Mesenchymal stem cell (in vitro differentiated cells and primary cell): ENCODE measurements at regions not wholly inside any gene's neighbourhood (a gene's known extent, or its start where the extent isn't known, plus 50 kb on each side); places are given as distances from the start of the nearest gene placed in this dataset.

Source experiments
- DNase-seq: peaks from one replicate; pipeline ENCODE4 v3.0.0-alpha.2; 2013
- H2AFZ ChIP-seq: one replicate; pipeline ENCODE4 v1.6.1; 2013; ENCODE audit warnings: low read depth, mild to moderate bottlenecking, control low read depth, inconsistent platforms, low read length, moderate library complexity
- H2AK5ac ChIP-seq: 2 replicates; pipeline ENCODE4 v1.6.1; 2013; ENCODE audit warnings: low read length, moderate library complexity, mild to moderate bottlenecking, inconsistent platforms; ENCODE audit not compliant: severe bottlenecking
- H2BK120ac ChIP-seq: one replicate; pipeline ENCODE4 v1.6.1; 2013; ENCODE audit warnings: low read depth, mild to moderate bottlenecking, inconsistent platforms, low read length, moderate library complexity
- H2BK12ac ChIP-seq, 2 experiments: one replicate each; pipeline ENCODE4 v1.6.1; 2013; ENCODE audit warnings: inconsistent platforms in 2 of 2, low read length in 2 of 2, mild to moderate bottlenecking in 2 of 2, moderate library complexity in 2 of 2, control low read depth in 1 of 2
- H2BK15ac ChIP-seq: one replicate; pipeline ENCODE4 v1.6.1; 2013; ENCODE audit warnings: mild to moderate bottlenecking, low read depth, inconsistent platforms; ENCODE audit not compliant: poor library complexity, severe bottlenecking
- H2BK5ac ChIP-seq: 2 replicates; pipeline ENCODE4 v1.6.1; 2013; ENCODE audit warnings: low read depth, mild to moderate bottlenecking, low read length, control low read depth, inconsistent platforms; ENCODE audit not compliant: poor library complexity, severe bottlenecking
- H3K14ac ChIP-seq, 2 experiments: one replicate each; pipeline ENCODE4 v1.6.1; 2013; ENCODE audit warnings: inconsistent platforms in 2 of 2, low read length in 2 of 2, control low read depth in 1 of 2, mild to moderate bottlenecking in 1 of 2, moderate library complexity in 1 of 2
- H3K18ac ChIP-seq, 2 experiments: one replicate each; pipeline ENCODE4 v1.6.1; 2013; ENCODE audit warnings: inconsistent platforms in 2 of 2, low read length in 2 of 2, control low read depth in 1 of 2, low read depth in 1 of 2, mild to moderate bottlenecking in 1 of 2
- H3K23ac ChIP-seq, 2 experiments: one replicate each; pipeline ENCODE4 v1.6.1; 2013; ENCODE audit warnings: inconsistent platforms in 2 of 2, low read length in 2 of 2, mild to moderate bottlenecking in 2 of 2, moderate library complexity in 2 of 2, control low read depth in 1 of 2
- H3K27ac ChIP-seq: 2 replicates; pipeline ENCODE4 v1.5.1; 2013; ENCODE audit warnings: mild to moderate bottlenecking, moderate library complexity, low read length, control low read depth, inconsistent platforms; ENCODE audit not compliant: poor library complexity, severe bottlenecking
- H3K27me3 ChIP-seq, 2 experiments: 2 replicates each; pipeline versions ENCODE4 v1.6.1 to v1.7.0; 2013; ENCODE audit warnings: low read length in 2 of 2, mild to moderate bottlenecking in 2 of 2, moderate library complexity in 2 of 2, control low read depth in 1 of 2, inconsistent platforms in 1 of 2; ENCODE audit not compliant: control insufficient read depth in 1 of 2, insufficient read depth in 1 of 2
- H3K36me3 ChIP-seq, 2 experiments: 2 replicates each; pipeline versions ENCODE4 v1.6.1 to v1.7.0; 2013; ENCODE audit warnings: low read length in 2 of 2, control low read depth in 1 of 2, inconsistent platforms in 1 of 2, low read depth in 1 of 2, mild to moderate bottlenecking in 1 of 2; ENCODE audit not compliant: insufficient read depth in 2 of 2, control insufficient read depth in 1 of 2
- H3K4ac ChIP-seq, 2 experiments: one replicate each; pipeline ENCODE4 v1.6.1; 2013; ENCODE audit warnings: inconsistent platforms in 2 of 2, low read length in 2 of 2, mild to moderate bottlenecking in 2 of 2, moderate library complexity in 2 of 2, control low read depth in 1 of 2, low read depth in 1 of 2
- H3K4me1 ChIP-seq: 2 replicates; pipeline ENCODE4 v1.6.1; 2013; ENCODE audit warnings: low read depth, low read length, control low read depth; ENCODE audit not compliant: control insufficient read depth, insufficient read depth
- H3K4me2 ChIP-seq: 2 replicates; pipeline ENCODE4 v1.6.1; 2013; ENCODE audit warnings: low read length, mild to moderate bottlenecking, inconsistent platforms; ENCODE audit not compliant: poor library complexity, severe bottlenecking
- H3K4me3 ChIP-seq, 2 experiments: 2 replicates each; pipeline versions ENCODE4 v1.5.1 to v1.7.0; 2013; ENCODE audit warnings: low read length in 2 of 2, mild to moderate bottlenecking in 2 of 2, control low read depth in 1 of 2, low read depth in 1 of 2; ENCODE audit not compliant: insufficient read depth in 1 of 2
- H3K79me1 ChIP-seq: replicated peaks from 2 replicates; pipeline ENCODE4 v1.6.1; 2013; ENCODE audit warnings: mild to moderate bottlenecking, control low read depth, low read length, inconsistent platforms; ENCODE audit not compliant: poor library complexity, severe bottlenecking
- H3K9ac ChIP-seq: 2 replicates; pipeline ENCODE4 v1.7.0; 2013; ENCODE audit warnings: mild to moderate bottlenecking, low read length, moderate library complexity
- H3K9me3 ChIP-seq: 2 replicates; pipeline ENCODE4 v1.7.0; 2013; ENCODE audit warnings: mild to moderate bottlenecking, low read length; ENCODE audit not compliant: control insufficient read depth
- H4K8ac ChIP-seq: one replicate; pipeline ENCODE4 v1.6.1; 2013; ENCODE audit warnings: inconsistent platforms, mild to moderate bottlenecking, low read length, moderate library complexity
- H4K91ac ChIP-seq: one replicate; pipeline ENCODE4 v1.6.1; 2013; ENCODE audit warnings: mild to moderate bottlenecking, low read length, inconsistent platforms
- WGBS: methylation state at CpG from one replicate; pipeline ENCODE4 v1.1.7; 2013; ENCODE audit warnings: mixed read lengths; 5-methylcytosine and 5-hydroxymethylcytosine counted together

DNA sequence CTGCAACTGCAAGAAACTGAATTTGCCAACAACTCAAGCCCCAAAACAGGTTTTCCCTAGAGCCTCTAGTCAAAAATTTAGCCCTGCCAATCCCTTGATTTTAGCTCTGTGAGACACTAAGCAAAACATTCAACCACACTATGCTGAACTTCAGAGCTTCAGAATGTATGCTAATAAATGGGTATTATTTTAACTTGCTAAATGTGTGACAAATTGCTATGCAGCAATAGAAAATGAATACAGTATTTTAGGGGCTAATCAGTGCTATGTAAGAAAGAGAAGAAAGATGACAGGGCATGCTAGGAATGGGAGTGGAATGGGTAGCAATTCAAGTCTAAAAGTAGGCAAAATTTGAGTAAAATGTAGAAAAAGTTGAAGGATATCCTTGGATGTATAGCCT is 223.9 kb upstream of the NOL4 start:
- H3K27ac ChIP-seq = no peak overlapping the region
- no peak overlapping the region for H3K4me3 ChIP-seq
- no peak overlapping the region for H2BK12ac ChIP-seq
- H2AFZ ChIP-seq = no peak overlapping the region
- H3K79me1 ChIP-seq = no peaks in the 10 kb centered on the region
- no peak overlapping the region for H3K14ac ChIP-seq
- no peak overlapping the region for H3K9ac ChIP-seq
- H3K36me3 ChIP-seq = no peaks in the 10 kb centered on the region
- no peak overlapping the region for H3K4me2 ChIP-seq
- no peaks in the 10 kb centered on the region for H3K27me3 ChIP-seq
- H2BK15ac ChIP-seq = no peak overlapping the region
- no peak overlapping the region for H2BK5ac ChIP-seq
- H3K4me1 ChIP-seq = no peaks in the 10 kb centered on the region
- no peak overlapping the region for H3K18ac ChIP-seq
- H2BK120ac ChIP-seq = no peak overlapping the region
- no peak overlapping the region for H3K4ac ChIP-seq
- H4K8ac ChIP-seq = no peak overlapping the region
- peaks cover 31% of the 10 kb centered on the region for H3K9me3 ChIP-seq
- DNase-seq = no peak
- H2AK5ac ChIP-seq = no peak overlapping the region
- no peak overlapping the region for H4K91ac ChIP-seq
- H3K23ac ChIP-seq = no peak overlapping the region

DNA sequence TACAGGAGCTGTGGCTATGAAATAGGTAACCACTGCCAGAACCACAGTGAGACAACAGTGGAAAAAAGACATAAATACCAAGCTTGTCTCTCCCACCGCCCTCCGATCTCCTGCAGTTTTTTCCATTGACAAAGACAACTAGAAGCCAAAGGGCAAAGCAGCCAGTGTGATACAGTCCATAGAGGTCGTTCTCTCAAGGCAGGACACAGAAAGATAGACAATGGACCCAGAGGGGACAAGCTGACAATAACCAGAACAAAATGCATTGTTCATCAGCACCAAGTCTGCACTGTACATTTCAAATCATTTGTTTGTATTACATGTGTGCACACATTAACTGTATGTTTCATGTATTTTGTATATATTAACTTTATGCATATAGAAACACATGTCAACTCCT is 233.0 kb upstream of the NOL4 start:
- Histone ChIP-seq H3K4me1 (no peaks in the 10 kb centered on the region), H2BK12ac (no peak overlapping the region), H3K9ac (no peak overlapping the region), H3K23ac (no peak overlapping the region), H3K27me3 (no peaks in the 10 kb centered on the region), H3K4me3 (no peak overlapping the region), H4K91ac (no peak overlapping the region), H3K27ac (no peak overlapping the region), H3K9me3 (no peaks in the 10 kb centered on the region), H3K4me2 (no peak overlapping the region), H3K4ac (no peak overlapping the region), H3K36me3 (no peaks in the 10 kb centered on the region), H3K18ac (no peak overlapping the region), H3K79me1 (no peaks in the 10 kb centered on the region), H2AFZ (no peak overlapping the region), H4K8ac (no peak overlapping the region), H2BK15ac (no peak overlapping the region), H3K14ac (no peak overlapping the region), H2BK5ac (no peak overlapping the region), H2AK5ac (no peak overlapping the region), H2BK120ac (no peak overlapping the region)
- no peak for DNase-seq
- WGBS = 95% methylated on average over 3 of the region's 3 CpGs

DNA sequence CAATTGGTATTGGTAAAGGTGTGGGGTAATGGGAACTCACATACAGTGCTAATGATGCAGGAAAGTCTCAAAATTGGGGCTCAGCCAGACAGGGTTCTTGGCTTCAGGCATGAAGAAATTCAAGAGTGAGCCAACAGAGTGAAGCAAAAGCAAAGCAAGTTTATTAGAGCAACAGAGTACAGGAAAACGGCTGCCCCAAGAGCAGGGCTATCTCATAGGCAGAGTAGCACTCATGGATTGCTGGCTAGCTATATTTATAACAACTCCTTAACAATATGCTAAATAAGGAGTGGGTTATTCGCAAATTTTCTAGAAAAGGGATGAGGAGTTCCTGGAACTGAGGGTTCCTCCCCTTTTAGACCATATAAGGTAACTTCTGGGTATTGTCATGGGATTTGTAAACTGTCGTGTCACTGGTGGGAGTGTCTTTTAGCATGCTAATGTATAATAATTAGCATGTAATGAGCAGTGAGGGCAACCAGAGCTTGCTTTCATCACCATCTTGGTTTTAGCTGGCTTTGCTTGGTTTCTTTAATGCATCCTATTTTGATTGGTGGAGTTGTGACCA is 233.8 kb upstream of the NOL4 start:
- H3K4me3 ChIP-seq = no peak overlapping the region

DNA sequence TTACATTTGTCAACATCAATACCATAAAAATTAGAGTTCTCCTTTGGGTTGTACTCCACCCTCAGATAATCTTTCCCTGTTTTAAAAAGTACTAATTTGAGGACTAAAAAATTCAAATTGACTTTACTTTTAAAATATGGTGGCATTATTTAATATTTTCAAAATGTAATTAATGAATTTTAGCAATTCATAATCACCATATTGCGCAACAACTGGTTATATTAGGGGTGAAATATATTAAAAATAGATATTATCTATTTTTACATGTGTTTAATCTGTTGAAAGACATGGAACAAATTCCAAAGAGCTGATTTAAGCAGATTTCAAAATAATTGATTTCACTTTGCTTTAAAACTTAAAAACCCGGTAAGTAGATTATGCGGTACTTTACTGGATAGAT is 236.6 kb upstream of the NOL4 start:
- no peak overlapping the region for H2BK5ac ChIP-seq
- no peak for DNase-seq
- no peak overlapping the region for H2AK5ac ChIP-seq
- no peaks in the 10 kb centered on the region for H3K36me3 ChIP-seq
- no peak overlapping the region for H4K91ac ChIP-seq
- H2AFZ ChIP-seq = no peak overlapping the region
- H3K18ac ChIP-seq = no peak overlapping the region
- H4K8ac ChIP-seq = no peak overlapping the region
- H3K79me1 ChIP-seq = no peaks in the 10 kb centered on the region
- no peak overlapping the region for H3K9ac ChIP-seq
- no peak overlapping the region for H3K23ac ChIP-seq
- H2BK120ac ChIP-seq = no peak overlapping the region
- H3K27me3 ChIP-seq = no peaks in the 10 kb centered on the region
- H2BK15ac ChIP-seq = no peak overlapping the region
- H3K14ac ChIP-seq = no peak overlapping the region
- no peak overlapping the region for H2BK12ac ChIP-seq
- H3K4me3 ChIP-seq = no peak overlapping the region
- no peaks in the 10 kb centered on the region for H3K9me3 ChIP-seq
- H3K27ac ChIP-seq = no peak overlapping the region
- 93% methylated on average over 2 of the region's 3 CpGs for WGBS
- no peak overlapping the region for H3K4me2 ChIP-seq
- no peak overlapping the region for H3K4ac ChIP-seq
- no peaks in the 10 kb centered on the region for H3K4me1 ChIP-seq

More for the DNA sequence above, 233.8 kb upstream of the NOL4 start:
- no peak overlapping the region for H3K23ac ChIP-seq
- DNase-seq = no peak
- no peak overlapping the region for H2AK5ac ChIP-seq
- peak overlapping the region in 1 of 2 experiments; percentile 8 for H3K18ac ChIP-seq
- H3K27ac ChIP-seq = no peak overlapping the region
- no peak overlapping the region for H3K9ac ChIP-seq
- no peak overlapping the region for H3K4me2 ChIP-seq
- 88% methylated on average over 2 of the region's 3 CpGs for WGBS
- no peak overlapping the region for H4K8ac ChIP-seq
- no peak overlapping the region for H2AFZ ChIP-seq
- no peaks in the 10 kb centered on the region for H3K4me1 ChIP-seq
- no peak overlapping the region for H2BK5ac ChIP-seq
- no peak overlapping the region for H2BK15ac ChIP-seq
- H3K4ac ChIP-seq = no peak overlapping the region
- no peaks in the 10 kb centered on the region for H3K79me1 ChIP-seq
- no peaks in the 10 kb centered on the region for H3K36me3 ChIP-seq
- no peak overlapping the region for H4K91ac ChIP-seq
- H3K14ac ChIP-seq = no peak overlapping the region
- H3K27me3 ChIP-seq = no peaks in the 10 kb centered on the region
- no peak overlapping the region for H2BK120ac ChIP-seq
- no peak overlapping the region for H2BK12ac ChIP-seq
- no peaks in the 10 kb centered on the region for H3K9me3 ChIP-seq
